ENCODE measurements at regions not wholly inside any gene's neighbourhood (a gene's known extent, or its start where the extent isn't known, plus 50 kb on each side); places are given as distances from the start of the nearest gene placed in this dataset.

DNA sequence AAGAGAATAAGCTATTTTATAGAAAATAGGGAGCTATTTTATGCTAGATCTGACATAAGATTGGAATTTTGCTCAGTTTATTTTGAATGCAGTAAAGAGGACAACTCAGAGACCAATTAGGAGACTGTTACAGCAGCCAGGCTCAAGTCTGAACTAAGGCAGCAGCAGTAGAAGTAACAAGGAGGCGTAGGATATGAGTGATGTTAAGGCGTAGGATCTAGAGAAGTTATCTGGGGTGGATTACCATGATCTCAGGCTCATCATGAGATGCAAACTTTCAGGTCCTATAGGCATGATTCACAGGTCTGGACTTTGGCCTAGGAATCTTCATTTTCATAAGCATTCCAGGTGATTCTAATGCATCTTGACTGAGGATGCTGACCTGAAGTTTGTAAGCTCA, 108.9 kb upstream of the BLID start:
- H3K27me3 ChIP-seq (ENCODE audit: control insufficient read depth, insufficient read depth): no peaks in the 10 kb centered on the region
- H3K27ac ChIP-seq (ENCODE audit: low read length): no peak overlapping the region
- no peak for ATAC-seq
- 94% methylated on average over 2 of the region's 2 CpGs for WGBS
- intact Hi-C loops (cut with DNase I): no loop called here
- H3K4me3 ChIP-seq (ENCODE audit: low read length): no peak overlapping the region
- peaks cover 9% of the 10 kb centered on the region for H3K4me1 ChIP-seq (ENCODE audit: control insufficient read depth, insufficient read depth, low read length)
- no peak for DNase-seq
- no peaks in the 10 kb centered on the region for H3K9me3 ChIP-seq (ENCODE audit: control insufficient read depth, low read length)

DNA sequence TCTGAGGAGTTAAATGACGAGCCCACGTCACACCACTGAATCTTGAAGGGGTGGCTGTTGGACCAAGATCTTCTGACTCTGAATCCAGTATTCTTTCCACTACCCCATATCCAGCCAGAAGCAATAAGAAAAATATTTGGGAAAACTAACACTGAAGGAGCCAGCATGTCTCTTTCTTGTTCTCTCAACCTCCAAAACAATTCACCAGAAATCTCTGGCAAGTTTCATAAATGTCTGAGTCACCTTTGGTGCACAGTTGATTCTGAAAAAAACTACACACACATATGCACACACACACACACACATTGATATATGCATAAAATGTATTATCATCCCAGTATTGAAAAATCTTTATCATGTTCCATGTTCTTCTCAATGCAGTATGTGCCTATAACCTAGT, 104.3 kb upstream of the BLID start:
- H3K27me3 ChIP-seq (ENCODE audit: control insufficient read depth, insufficient read depth): no peaks in the 10 kb centered on the region
- DNase-seq: no peak
- peak in 1 of 2 donors; percentile 12 for ATAC-seq
- no peaks in the 10 kb centered on the region for H3K9me3 ChIP-seq (ENCODE audit: control insufficient read depth, low read length)
- H3K4me3 ChIP-seq (ENCODE audit: low read length): no peak overlapping the region
- peaks cover 1% of the 10 kb centered on the region for H3K4me1 ChIP-seq (ENCODE audit: control insufficient read depth, insufficient read depth, low read length)
- H3K27ac ChIP-seq (ENCODE audit: low read length): no peak overlapping the region
- 71% methylated on average over 2 of the region's 2 CpGs for WGBS
- intact Hi-C loops (cut with DNase I): no loop called here

DNA sequence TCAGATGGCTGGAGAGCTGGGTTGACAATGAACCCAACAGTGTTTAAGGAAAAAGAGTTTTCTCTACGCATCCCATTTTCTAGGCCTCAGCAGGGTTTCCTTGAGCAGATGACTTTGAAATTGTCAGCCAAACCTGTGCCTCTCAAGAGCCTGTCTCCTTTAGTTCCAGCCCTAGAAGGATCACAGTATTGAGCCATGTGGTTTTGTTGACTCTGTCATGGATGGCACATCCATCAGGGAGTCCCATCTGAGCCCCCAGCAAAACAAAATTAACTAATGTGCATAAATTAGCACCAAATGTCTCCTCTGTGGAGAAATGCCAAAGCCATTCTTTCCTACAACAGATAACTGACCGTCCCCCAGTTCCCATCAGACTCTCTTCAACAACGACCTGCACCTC, 103.8 kb upstream of the BLID start:
- H3K27ac ChIP-seq (ENCODE audit: low read length): peak overlapping the region; percentile 46

DNA sequence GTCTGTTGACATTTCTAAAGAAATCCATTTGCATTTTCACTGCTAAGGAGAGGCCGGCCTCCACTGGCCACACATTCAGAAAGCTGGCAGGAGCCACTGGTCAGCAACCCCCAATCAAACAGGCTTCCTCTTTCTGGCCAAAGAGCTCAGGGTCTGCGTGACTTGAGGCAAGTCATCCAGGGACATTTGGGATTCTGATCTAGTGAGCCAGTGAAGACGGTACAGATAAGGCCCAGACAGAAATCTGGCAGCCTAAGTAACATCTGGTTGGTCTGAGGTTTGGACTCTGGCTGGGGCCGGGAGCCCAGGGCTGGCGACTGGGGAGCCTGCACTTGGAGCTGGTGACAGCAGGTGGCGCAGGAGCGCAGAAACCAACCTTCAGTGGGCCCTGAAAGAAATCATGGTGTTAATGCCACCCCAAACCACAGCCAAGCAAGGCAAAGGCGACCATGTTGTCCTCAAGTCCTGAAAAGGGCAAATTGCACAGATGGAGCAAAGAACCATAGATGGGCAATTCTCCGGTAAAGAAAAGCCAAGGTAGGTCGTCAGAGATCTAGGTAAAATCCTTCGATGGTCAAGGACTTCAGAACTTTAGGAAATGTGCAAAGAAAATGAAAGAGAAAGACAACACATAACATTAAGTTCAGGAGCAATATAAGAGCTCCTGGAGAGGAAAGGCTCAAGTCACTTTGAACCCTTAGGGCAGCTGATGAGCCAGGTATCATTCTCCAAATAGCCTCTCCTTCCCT, 99.4 kb upstream of the BLID start:
- 27% methylated on average over 11 of the region's 11 CpGs for WGBS
- peak; percentile 97 for ATAC-seq
- Histone ChIP-seq H3K9me3 (ENCODE audit: control insufficient read depth, low read length) (no peaks in the 10 kb centered on the region), H3K4me1 (ENCODE audit: control insufficient read depth, insufficient read depth, low read length) (peaks cover 1% of the 10 kb centered on the region), H3K4me3 (ENCODE audit: low read length) (no peak overlapping the region), H3K27me3 (ENCODE audit: control insufficient read depth, insufficient read depth) (no peaks in the 10 kb centered on the region), H3K27ac (ENCODE audit: low read length) (peak overlapping the region; percentile 43)
- peak; percentile 85 to 95 (median 93) for DNase-seq
- intact Hi-C loops (cut with DNase I): loop anchor here in 3 of 4 donors (5.0 to 10.0 kb wide), 6 partner anchors 139 to 292 kb away; no protein-coding TSS in a partner anchor

More for the DNA sequence above, 103.8 kb upstream of the BLID start:
- no peak for DNase-seq
- no peaks in the 10 kb centered on the region for H3K9me3 ChIP-seq (ENCODE audit: control insufficient read depth, low read length)
- H3K4me3 ChIP-seq (ENCODE audit: low read length): no peak overlapping the region
- 77% methylated on average over 3 of the region's 3 CpGs for WGBS
- no peak for ATAC-seq
- H3K4me1 ChIP-seq (ENCODE audit: control insufficient read depth, insufficient read depth, low read length): peaks cover 1% of the 10 kb centered on the region
- no peaks in the 10 kb centered on the region for H3K27me3 ChIP-seq (ENCODE audit: control insufficient read depth, insufficient read depth)
- intact Hi-C loops (cut with DNase I): loop anchor here in 3 of 4 donors (5.0 to 10.0 kb wide), 6 partner anchors 135 to 288 kb away; no protein-coding TSS in a partner anchor

DNA sequence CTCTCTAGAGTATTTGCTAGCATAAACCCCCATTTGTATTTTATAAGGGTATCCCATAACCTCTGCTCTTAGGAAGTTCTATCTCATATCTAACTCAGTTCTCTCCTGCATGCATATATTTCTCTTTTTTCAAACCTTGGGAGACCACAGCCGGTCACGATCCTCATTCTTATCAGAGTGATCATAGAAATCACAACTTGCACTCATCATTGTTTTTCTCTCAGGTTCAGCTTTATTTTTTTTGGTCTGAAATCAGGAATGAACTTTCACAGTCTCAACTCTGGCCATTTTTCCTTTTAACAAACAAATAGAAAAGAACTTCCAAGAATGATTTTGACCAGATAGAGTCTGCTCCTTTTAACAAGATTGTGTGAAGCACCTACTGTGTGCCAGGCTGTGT, 98.6 kb upstream of the BLID start:
- 36% methylated on average over 2 of the region's 2 CpGs for WGBS
- H3K27me3 ChIP-seq (ENCODE audit: control insufficient read depth, insufficient read depth): no peaks in the 10 kb centered on the region
- no peaks in the 10 kb centered on the region for H3K9me3 ChIP-seq (ENCODE audit: control insufficient read depth, low read length)
- no peak for ATAC-seq
- DNase-seq: no peak
- H3K4me3 ChIP-seq (ENCODE audit: low read length): no peak overlapping the region
- intact Hi-C loops (cut with DNase I): loop anchor here in 3 of 4 donors (5.0 to 10.0 kb wide), 5 partner anchors 140 to 293 kb away; no protein-coding TSS in a partner anchor
- H3K4me1 ChIP-seq (ENCODE audit: control insufficient read depth, insufficient read depth, low read length): peaks cover 5% of the 10 kb centered on the region
- peak overlapping the region; percentile 54 for H3K27ac ChIP-seq (ENCODE audit: low read length)

DNA sequence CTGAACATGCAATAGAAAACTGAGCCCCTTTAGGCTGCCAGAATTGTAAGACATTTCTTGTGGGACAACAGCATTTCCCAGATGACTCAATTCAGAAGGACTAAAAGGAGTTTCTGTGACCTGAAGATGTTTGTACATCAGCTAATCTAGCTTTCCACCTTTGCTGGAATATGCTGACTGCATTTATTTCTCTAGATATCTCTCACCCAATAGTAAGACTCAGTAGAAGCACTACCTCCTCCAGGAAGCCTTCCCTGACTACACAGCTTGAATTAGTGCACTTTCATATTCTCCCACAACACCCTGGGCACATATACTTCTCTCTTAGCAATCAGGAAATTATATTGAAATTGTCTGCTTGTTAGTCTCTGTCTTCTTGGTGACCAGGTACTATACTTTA, 98.1 kb upstream of the BLID start:
- Histone ChIP-seq H3K9me3 (ENCODE audit: control insufficient read depth, low read length) (no peaks in the 10 kb centered on the region), H3K27me3 (ENCODE audit: control insufficient read depth, insufficient read depth) (no peaks in the 10 kb centered on the region), H3K27ac (ENCODE audit: low read length) (no peak overlapping the region), H3K4me1 (ENCODE audit: control insufficient read depth, insufficient read depth, low read length) (peaks cover 6% of the 10 kb centered on the region), H3K4me3 (ENCODE audit: low read length) (no peak overlapping the region)
- ATAC-seq: no peak
- DNase-seq: no peak
- intact Hi-C loops (cut with DNase I): loop anchor here in 3 of 4 donors (5.0 to 10.0 kb wide), 5 partner anchors 141 to 293 kb away; no protein-coding TSS in a partner anchor

DNA sequence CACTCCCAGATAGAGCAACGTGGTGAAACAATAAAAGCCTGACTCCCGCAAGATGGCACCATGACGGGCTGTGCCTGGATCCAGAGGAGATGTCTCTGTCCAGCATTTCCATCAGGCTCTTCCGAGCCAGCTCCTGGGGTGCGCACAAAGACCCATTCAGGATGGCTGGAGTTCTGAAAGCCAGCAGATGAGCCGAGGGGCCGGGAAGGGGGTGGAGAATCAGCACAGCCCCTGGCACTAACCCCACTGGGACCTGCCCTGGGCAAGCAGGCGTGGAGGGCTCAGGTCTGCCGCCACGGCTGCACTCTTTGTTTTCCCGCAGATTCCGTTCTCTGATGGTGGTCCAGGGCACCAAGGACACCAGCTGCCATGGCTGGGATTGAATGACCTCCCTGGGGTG, 97.2 kb upstream of the BLID start:
- H3K4me1 ChIP-seq (ENCODE audit: control insufficient read depth, insufficient read depth, low read length): peaks cover 6% of the 10 kb centered on the region
- H3K27ac ChIP-seq (ENCODE audit: low read length): no peak overlapping the region
- H3K9me3 ChIP-seq (ENCODE audit: control insufficient read depth, low read length): no peaks in the 10 kb centered on the region
- 88% methylated on average over 12 of the region's 12 CpGs for WGBS
- ATAC-seq (no peak), DNase-seq (peak in 1 of 3 donors; percentile 44)
- no peaks in the 10 kb centered on the region for H3K27me3 ChIP-seq (ENCODE audit: control insufficient read depth, insufficient read depth)
- intact Hi-C loops (cut with DNase I): loop anchor here in 3 of 4 donors (5.0 to 10.0 kb wide), 5 partner anchors 142 to 294 kb away; no protein-coding TSS in a partner anchor
- H3K4me3 ChIP-seq (ENCODE audit: low read length): no peak overlapping the region

DNA sequence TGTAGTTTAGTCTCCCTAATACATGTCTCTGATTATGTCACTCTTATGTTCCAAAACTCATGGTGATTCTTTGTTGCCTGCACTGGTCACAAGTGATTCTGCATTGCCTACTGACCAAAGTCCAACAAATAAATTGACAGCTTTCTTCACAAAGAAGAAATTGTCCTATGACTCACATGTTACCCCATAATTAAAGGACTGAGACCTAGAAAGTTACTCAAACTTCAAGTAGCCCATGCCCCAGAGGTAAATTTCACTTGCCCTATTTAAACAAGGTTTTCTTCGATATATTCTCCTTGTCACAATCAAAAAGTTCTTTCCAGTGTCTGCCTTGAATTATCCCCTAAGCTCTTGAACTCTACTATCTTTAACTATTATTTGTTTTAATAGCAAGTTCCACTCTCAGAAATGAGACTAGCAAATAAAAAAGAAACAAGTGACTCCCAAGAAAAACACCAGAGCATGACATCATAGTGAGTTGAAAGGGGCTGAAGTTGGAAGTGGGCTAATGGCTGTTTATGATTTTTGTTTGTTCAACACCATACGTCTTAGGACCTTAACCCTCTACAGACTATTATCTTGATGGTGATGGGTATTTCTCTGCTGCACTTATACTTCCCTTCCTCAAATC, 94.5 kb upstream of the BLID start:
- 47% methylated on average over 2 of the region's 2 CpGs for WGBS
- intact Hi-C loops (cut with DNase I): loop anchor here in 3 of 4 donors (5.0 to 10.0 kb wide), 5 partner anchors 144 to 297 kb away; no protein-coding TSS in a partner anchor
- Histone ChIP-seq H3K4me1 (ENCODE audit: control insufficient read depth, insufficient read depth, low read length) (peaks cover 13% of the 10 kb centered on the region), H3K4me3 (ENCODE audit: low read length) (no peak overlapping the region), H3K9me3 (ENCODE audit: control insufficient read depth, low read length) (no peaks in the 10 kb centered on the region), H3K27me3 (ENCODE audit: control insufficient read depth, insufficient read depth) (no peaks in the 10 kb centered on the region), H3K27ac (ENCODE audit: low read length) (no peak overlapping the region)
- no peak for DNase-seq
- ATAC-seq: peak; percentile 6 to 16

DNA sequence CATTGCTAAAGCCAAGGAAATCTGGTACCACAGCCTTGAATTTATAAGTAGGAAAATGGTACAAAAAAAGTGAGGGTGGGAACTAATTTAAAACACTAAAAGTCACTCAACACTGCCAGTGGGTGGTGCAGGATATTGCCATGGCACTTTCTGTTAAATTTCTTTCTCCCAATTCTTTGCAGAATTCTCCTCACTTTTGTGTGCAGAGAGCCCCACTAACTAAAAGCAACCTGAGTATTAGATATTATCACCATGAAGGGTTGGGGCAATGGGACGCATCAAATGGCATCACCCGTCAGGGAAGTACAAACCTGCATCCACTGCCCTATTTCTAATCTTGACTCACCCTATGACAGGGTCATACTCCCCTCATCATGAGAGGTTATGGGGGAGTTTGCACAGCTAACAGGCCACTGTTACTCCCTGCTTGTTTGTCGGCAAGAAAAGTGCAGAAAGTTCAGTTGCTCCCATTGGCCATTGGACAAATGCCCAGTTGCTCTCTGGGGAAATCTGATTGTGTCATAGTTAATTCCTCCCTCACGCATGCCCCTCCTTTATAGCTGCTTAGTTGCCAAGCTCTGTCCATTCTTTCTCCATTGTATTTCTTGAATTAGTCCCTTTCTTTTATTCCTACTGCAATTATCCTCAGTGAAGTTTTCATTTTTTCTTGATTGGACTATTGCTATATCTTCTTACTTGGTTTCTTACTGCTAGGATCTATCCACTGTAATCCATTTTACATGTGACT, 93.8 kb upstream of the BLID start:
- no peaks in the 10 kb centered on the region for H3K9me3 ChIP-seq (ENCODE audit: control insufficient read depth, low read length)

DNA sequence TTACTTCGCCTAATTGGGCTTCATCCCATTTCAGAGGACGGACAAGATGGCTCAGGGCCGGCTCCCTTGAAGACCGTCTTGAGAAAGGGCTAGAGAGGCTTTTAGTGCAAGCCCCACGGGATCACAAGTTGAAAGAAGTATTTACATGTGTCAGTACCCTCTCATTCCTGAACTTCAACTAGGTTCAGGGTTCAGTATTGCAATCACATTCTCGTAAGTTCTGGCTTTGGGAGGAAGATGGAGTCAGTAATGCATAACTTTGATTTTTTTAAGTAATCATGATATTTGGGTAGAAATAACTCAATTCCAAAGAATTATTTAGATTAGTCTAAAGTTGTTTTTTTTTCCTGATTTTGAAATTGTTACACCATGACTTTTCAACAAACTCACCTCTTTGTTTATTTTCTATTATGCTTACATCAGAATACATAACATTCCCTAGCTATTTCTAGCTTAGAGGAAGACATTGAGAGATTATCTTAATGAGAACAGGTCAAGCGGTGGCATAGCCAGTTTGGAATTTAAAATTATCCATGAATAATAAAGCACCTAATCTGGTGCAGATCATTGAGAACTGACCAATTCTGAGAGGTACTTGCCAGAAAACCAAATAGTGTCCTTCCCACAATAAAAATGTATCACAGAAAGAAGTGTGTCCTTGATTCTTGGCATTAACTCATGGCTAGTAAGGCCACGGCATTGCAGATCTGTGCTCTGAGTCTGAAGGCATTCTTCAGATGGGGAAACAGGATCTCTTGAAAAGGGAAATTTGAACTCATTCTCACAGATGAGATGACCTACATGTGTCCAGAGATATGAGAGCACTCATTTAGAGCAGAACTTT, 92.1 kb upstream of the BLID start:
- ATAC-seq (no peak), DNase-seq (peak in 1 of 3 donors; percentile 56)
- H3K27ac ChIP-seq (ENCODE audit: low read length): peak overlapping the region; percentile 47
- intact Hi-C loops (cut with DNase I): loop anchor here in 2 of 4 donors (10.0 kb wide), 2 partner anchors 103 to 183 kb away; no protein-coding TSS in a partner anchor
- H3K4me3 ChIP-seq (ENCODE audit: low read length): no peak overlapping the region
- WGBS: 47% methylated on average over 8 of the region's 8 CpGs
- H3K9me3 ChIP-seq (ENCODE audit: control insufficient read depth, low read length): no peaks in the 10 kb centered on the region
- H3K4me1 ChIP-seq (ENCODE audit: control insufficient read depth, insufficient read depth, low read length): peaks cover 13% of the 10 kb centered on the region
- no peaks in the 10 kb centered on the region for H3K27me3 ChIP-seq (ENCODE audit: control insufficient read depth, insufficient read depth)

More for the DNA sequence above, 93.8 kb upstream of the BLID start:
- Histone ChIP-seq H3K4me1 (ENCODE audit: control insufficient read depth, insufficient read depth, low read length) (peaks cover 13% of the 10 kb centered on the region), H3K27me3 (ENCODE audit: control insufficient read depth, insufficient read depth) (no peaks in the 10 kb centered on the region), H3K27ac (ENCODE audit: low read length) (peak overlapping the region; percentile 77), H3K4me3 (ENCODE audit: low read length) (no peak overlapping the region)
- peak; percentile 66 to 72 (median 68) for DNase-seq
- ATAC-seq: peak; percentile 71 to 76
- 16% methylated on average over 4 of the region's 4 CpGs for WGBS
- intact Hi-C loops (cut with DNase I): loop anchor here in 3 of 4 donors (5.0 to 10.0 kb wide), 7 partner anchors 105 to 298 kb away; no protein-coding TSS in a partner anchor

All from right cardiac atrium (tissue), 5 donors.